K562 (cell line): ENCODE measurements at regions not wholly inside any gene's neighbourhood (a gene's known extent, or its start where the extent isn't known, plus 50 kb on each side); places are given as distances from the start of the nearest gene placed in this dataset.

Experiments used
- FOS ChIP-seq: IDR thresholded peaks from 3 replicates; pipeline ENCODE4 v1.6.1; 2011; ENCODE audit not compliant: insufficient read length; ENCODE audit errors: extremely low read depth
- NBN ChIP-seq: fragments of 450-650 bp; IDR thresholded peaks from 2 replicates; pipeline ENCODE4 v1.6.1; 2016; ENCODE audit warnings: low read depth, mild to moderate bottlenecking
- RBM34 ChIP-seq: fragments of 200-400 bp; formaldehyde crosslinking; IDR thresholded peaks from 2 replicates; pipeline ENCODE4 v1.6.1; 2018; ENCODE audit warnings: low read length, borderline replicate concordance; ENCODE audit not compliant: insufficient read depth
- ZEB2 ChIP-seq: fragments of 450-650 bp; IDR thresholded peaks from 2 replicates; pipeline ENCODE4 v1.6.1; 2016
- TF ChIP-seq, protein P1 (sequence below): sonication (generic); formaldehyde crosslinking; IDR thresholded peaks from 2 replicates; pipeline ENCODE4 v1.9.0; 2022; ENCODE audit warnings: mild to moderate bottlenecking, missing genetic modification reagents
- TF ChIP-seq, protein P2 (sequence below): sonication (generic); formaldehyde crosslinking; IDR thresholded peaks from 2 replicates; pipeline ENCODE4 v1.8.0; 2022; ENCODE audit warnings: mild to moderate bottlenecking, missing genetic modification reagents
- TF ChIP-seq, protein P3 (sequence below), 2 experiments: fragments of 450-650 bp; formaldehyde crosslinking in 1 of 2; IDR thresholded peaks; 2 replicates each; pipeline versions ENCODE4 v1.4.0 to v1.6.1; 2014 to 2020; ENCODE audit warnings: mild to moderate bottlenecking in 2 of 2, borderline replicate concordance in 1 of 2, low read depth in 1 of 2
- TF ChIP-seq, protein P4 (sequence below), 3 experiments: IDR thresholded peaks in 2 of 3; conservative IDR thresholded peaks in 1 of 3; 2 replicates each; pipeline ENCODE4 v1.5.1; 2011 to 2012; ENCODE audit warnings: low read length in 3 of 3, mild to moderate bottlenecking in 3 of 3, control low read depth in 2 of 3, improper control_type of control experiment in 1 of 3, inconsistent platforms in 1 of 3, low read depth in 1 of 3, mixed read lengths in 1 of 3, moderate library complexity in 1 of 3; ENCODE audit not compliant: insufficient read depth in 2 of 3
- TF ChIP-seq, protein P5 (sequence below): fragments of 250-450 bp; sonication (Bioruptor Pico); IDR thresholded peaks from 2 replicates; pipeline ENCODE4 v1.8.0; 2021; ENCODE audit warnings: borderline replicate concordance, mild to moderate bottlenecking, moderate library complexity; ENCODE audit not compliant: poor library complexity, severe bottlenecking

DNA sequence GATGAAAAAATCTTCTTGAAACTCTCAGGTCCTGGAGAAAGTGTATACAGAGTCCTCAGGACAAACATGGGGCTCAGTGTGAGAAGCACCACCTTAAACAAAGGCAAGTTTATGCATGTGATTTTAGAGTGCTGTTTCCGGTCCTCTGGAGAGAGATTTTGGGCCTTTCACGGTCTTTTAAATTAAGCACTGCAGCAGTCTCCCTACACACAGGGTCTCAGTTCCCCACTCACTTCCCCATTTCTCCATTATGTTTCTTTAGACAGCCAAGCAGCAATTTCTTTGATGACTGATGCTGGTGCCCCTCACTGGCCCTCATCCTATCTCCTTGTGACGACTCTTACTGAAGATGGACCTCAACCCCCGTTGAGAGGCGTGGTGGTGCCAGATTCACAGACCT, 220.2 kb upstream of the CLINT1 start:
- TF ChIP-seq, protein P1, sequence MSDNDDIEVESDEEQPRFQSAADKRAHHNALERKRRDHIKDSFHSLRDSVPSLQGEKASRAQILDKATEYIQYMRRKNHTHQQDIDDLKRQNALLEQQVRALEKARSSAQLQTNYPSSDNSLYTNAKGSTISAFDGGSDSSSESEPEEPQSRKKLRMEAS (CRISPR knock-in tag): no peak
- TF ChIP-seq, protein P2, sequence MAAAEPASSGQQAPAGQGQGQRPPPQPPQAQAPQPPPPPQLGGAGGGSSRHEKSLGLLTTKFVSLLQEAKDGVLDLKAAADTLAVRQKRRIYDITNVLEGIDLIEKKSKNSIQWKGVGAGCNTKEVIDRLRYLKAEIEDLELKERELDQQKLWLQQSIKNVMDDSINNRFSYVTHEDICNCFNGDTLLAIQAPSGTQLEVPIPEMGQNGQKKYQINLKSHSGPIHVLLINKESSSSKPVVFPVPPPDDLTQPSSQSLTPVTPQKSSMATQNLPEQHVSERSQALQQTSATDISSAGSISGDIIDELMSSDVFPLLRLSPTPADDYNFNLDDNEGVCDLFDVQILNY: no peak
- TF ChIP-seq, protein P3, sequence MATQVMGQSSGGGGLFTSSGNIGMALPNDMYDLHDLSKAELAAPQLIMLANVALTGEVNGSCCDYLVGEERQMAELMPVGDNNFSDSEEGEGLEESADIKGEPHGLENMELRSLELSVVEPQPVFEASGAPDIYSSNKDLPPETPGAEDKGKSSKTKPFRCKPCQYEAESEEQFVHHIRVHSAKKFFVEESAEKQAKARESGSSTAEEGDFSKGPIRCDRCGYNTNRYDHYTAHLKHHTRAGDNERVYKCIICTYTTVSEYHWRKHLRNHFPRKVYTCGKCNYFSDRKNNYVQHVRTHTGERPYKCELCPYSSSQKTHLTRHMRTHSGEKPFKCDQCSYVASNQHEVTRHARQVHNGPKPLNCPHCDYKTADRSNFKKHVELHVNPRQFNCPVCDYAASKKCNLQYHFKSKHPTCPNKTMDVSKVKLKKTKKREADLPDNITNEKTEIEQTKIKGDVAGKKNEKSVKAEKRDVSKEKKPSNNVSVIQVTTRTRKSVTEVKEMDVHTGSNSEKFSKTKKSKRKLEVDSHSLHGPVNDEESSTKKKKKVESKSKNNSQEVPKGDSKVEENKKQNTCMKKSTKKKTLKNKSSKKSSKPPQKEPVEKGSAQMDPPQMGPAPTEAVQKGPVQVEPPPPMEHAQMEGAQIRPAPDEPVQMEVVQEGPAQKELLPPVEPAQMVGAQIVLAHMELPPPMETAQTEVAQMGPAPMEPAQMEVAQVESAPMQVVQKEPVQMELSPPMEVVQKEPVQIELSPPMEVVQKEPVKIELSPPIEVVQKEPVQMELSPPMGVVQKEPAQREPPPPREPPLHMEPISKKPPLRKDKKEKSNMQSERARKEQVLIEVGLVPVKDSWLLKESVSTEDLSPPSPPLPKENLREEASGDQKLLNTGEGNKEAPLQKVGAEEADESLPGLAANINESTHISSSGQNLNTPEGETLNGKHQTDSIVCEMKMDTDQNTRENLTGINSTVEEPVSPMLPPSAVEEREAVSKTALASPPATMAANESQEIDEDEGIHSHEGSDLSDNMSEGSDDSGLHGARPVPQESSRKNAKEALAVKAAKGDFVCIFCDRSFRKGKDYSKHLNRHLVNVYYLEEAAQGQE (IDR thresholded peaks at IDR 0.05; ENCODE audit: borderline replicate concordance): no peak
- TF ChIP-seq, protein P3 (CRISPR knock-in tag; IDR thresholded peaks at IDR 0.05; ENCODE audit: low read depth): no peak
- TF ChIP-seq FOS (no peak), NBN (no peak), ZEB2 (no peak), RBM34 (no peak)
- TF ChIP-seq, protein P4, sequence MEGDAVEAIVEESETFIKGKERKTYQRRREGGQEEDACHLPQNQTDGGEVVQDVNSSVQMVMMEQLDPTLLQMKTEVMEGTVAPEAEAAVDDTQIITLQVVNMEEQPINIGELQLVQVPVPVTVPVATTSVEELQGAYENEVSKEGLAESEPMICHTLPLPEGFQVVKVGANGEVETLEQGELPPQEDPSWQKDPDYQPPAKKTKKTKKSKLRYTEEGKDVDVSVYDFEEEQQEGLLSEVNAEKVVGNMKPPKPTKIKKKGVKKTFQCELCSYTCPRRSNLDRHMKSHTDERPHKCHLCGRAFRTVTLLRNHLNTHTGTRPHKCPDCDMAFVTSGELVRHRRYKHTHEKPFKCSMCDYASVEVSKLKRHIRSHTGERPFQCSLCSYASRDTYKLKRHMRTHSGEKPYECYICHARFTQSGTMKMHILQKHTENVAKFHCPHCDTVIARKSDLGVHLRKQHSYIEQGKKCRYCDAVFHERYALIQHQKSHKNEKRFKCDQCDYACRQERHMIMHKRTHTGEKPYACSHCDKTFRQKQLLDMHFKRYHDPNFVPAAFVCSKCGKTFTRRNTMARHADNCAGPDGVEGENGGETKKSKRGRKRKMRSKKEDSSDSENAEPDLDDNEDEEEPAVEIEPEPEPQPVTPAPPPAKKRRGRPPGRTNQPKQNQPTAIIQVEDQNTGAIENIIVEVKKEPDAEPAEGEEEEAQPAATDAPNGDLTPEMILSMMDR (IDR thresholded peaks at IDR 0.05 in 2 of 3, conservative IDR thresholded peaks at IDR 0.05 in 1 of 3; ENCODE audit: insufficient read depth in 2 of 3, low read depth in 1 of 3, low read length in 3 of 3): no peak
- TF ChIP-seq, protein P5, sequence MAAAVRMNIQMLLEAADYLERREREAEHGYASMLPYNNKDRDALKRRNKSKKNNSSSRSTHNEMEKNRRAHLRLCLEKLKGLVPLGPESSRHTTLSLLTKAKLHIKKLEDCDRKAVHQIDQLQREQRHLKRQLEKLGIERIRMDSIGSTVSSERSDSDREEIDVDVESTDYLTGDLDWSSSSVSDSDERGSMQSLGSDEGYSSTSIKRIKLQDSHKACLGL: no peak
